ENCODE measurements at regions not wholly inside any gene's neighbourhood (a gene's known extent, or its start where the extent isn't known, plus 50 kb on each side); places are given as distances from the start of the nearest gene placed in this dataset.

DNA sequence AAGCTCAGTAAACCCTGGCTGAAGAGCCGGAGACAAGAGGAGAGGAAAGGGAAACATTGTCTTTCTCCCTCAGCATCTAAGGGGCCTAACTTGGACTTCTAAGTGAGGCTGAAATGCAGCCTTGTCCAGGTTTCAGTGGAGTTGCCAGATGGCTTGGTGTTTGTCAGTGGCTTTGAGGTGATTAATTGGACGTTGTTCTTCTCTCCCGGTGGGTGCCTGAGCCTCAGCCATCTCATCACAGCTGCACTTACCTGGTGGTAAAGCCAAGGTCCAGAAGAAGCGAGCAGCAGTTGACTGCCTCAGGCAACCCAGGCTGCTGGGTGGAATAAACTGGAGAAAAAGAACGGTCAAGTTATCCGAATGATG is 202.2 kb upstream of the NLRP1 start:
- no peak for DNase-seq (ENCODE audit: low read depth)

GRCh38 chr17:5788266-5788900 is 204.1 kb upstream of the NLRP1 start:
- DNase-seq (ENCODE audit: low read depth) = no peak

GRCh38 chr17:5789528-5789927 is 205.2 kb upstream of the NLRP1 start:
- DNase-seq (ENCODE audit: low read depth) = no peak

- no peak for DNase-seq (ENCODE audit: low read depth)
Measured at GRCh38 chr17:5793157-5793556, 208.8 kb upstream of the NLRP1 start.

GRCh38 chr17:5793899-5794298 is 209.6 kb upstream of the NLRP1 start:
- DNase-seq (ENCODE audit: low read depth) = no peak

DNA sequence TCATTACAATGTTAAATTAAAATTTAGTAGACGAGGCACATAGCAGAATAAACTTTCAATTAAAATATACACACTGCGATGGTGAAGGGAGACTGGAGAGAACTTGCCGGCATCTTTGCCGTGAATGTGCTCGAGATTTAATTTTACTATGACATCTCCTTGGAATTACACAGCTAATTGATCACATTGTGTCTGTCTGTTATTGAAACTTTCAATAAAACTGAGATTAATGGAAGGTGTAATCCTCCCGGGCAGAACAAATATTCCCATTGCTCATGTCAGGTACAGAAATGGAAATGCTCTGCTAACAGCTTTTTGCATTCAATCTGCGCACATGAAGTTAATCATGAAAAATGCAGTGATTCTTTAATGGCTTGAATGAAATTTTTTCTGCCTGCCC is 210.1 kb upstream of the NLRP1 start:
- no peak for DNase-seq (ENCODE audit: low read depth)

- no peak for DNase-seq (ENCODE audit: low read depth)
Measured at GRCh38 chr17:5794881-5795506, 210.7 kb upstream of the NLRP1 start.

DNA sequence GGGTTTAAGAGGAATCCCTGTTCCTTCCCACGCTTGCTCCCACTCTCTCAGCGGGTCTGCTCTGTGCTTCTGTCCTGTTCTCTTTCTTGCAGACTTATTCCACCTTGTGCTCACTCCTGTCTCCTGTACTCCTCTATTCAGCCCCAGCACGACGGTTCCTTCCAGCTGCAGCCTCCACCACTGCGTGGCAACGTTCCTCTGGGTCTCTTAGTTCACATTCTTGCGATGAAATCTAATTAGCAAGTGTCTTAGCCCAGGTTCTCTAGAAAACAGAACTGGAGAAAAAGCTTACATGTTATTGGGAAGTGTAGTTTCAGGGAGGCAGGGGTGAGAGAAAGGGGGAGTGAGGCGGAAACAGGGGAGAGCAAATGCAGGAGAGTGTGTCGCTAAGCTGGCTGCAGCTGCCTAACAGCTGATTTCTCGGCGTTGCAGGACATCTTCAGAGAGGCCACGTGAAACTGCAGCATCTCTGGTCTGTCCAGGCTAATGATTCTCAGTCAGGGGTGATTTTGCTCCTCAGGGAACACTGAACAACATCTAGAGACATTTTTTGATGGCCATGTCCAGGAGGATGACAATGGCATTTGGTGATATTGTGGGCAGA is 213.2 kb upstream of the NLRP1 start:
- DNase-seq (ENCODE audit: low read depth) = no peak

GRCh38 chr17:5798094-5798493 is 213.8 kb upstream of the NLRP1 start:
- no peak for DNase-seq (ENCODE audit: low read depth)

GRCh38 chr17:5800131-5800530 is 215.8 kb upstream of the NLRP1 start:
- DNase-seq (ENCODE audit: low read depth) = no peak

DNA sequence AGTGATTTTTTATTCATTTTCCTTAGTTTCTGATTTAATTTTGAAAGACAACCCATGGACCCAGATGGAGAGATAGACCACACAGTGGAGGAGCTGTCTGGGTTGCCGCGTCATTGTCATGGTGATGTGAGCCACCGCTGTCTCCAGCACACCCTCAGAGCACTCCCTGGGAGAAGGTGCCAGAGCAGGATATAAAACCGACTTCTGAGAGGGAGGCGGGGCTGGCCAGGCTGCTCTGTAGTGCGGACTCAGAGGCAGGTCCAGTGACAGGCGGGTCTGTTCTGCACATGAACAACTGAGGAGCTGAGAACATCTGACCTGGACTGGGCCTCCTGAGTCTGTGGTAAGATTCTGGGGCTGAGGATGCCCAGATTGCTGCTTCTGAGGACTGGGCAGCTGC is 216.3 kb upstream of the NLRP1 start:
- no peak for DNase-seq (ENCODE audit: low read depth)

- DNase-seq (ENCODE audit: low read depth) = no peak
Measured at GRCh38 chr17:5804251-5804650, 219.9 kb upstream of the NLRP1 start.

DNA sequence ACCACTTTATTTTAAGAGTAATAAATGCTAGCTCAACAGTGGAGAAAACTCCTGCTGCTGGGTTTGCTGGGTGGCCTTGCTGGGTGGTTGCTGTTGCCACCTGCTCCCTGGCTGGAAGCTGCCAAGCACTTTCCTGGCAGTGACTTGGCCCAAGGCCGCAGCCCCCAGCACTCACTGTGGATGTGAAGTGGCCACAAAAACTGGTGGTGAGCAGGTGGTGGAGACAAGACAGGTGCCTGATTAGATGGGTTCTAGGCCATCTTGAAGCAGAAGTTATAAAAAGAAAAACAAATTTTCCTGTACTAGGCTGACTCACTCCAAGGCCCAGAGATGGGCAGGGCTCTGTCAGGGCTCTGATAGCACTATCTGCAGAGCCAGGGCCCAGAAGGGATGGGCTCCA is 224.7 kb upstream of the NLRP1 start:
- no peak for DNase-seq (ENCODE audit: low read depth)

DNA sequence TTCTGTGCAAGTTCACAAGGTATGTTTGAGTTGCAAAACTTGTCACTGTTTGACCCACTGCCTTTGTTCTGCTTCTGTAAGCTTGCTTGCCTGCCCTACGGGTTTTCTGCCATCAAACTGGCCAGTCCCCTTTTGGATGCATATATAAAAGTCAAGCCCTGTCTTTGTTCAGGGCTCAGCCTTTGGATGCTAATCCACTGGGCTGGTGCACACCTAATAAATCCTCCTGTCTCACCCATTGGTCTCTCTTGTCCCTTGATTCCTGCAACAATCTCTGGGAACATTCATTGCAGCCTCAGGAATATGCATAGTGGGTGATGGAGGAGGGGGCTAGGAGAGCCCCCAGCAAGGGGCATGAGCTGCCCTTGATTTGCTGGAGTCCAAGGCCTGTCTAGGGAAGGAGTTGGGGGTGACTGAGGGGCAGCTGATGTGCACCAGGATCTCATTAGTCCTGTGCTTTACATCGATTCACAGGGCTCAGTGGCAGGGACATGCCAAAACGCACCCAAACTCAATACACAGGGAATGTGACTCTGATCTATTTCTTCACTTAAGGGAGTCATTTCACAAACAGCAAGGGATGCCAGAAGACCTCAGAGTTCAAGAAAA is 225.4 kb upstream of the NLRP1 start:
- no peak for DNase-seq (ENCODE audit: low read depth)

DNA sequence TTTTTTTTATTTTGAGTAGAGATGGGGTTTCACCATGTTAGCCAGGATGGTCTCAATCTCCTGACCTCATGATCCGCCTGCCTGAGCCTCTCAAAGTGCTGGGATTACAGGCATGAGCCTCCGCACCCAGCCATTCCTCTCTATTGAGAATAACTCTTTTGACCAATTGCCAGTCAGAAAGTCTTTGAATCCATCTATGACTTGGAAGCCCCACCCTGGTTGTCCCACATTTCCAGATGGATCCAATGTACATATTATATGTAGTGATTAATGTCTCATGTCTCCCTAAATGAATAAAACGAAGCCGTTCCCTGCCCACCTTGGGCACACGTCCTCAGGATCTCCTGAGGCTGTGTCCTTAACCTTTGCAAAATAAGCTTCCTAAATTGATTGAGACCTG is 228.3 kb upstream of the NLRP1 start:
- DNase-seq (ENCODE audit: low read depth) = no peak

DNA sequence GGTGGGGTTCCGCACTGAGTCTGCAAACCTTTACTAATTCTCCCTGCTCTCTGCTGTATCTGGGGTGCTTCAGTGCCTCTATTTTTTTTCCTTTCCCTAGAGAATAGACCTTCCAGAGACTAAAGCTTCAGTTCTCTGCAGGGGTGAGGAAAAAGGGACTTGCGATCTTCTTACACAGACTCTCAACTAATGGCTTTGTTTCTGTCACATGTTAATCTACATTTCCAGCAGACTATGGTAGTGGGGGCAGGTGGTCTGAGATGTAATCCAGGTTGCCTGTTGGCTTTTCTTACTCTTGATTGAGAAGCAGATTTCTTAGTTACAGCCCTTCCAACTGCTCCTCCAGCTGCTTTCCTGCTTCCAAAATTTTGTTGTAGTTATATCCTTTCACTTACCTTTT is 229.0 kb upstream of the NLRP1 start:
- no peak for DNase-seq (ENCODE audit: low read depth)

DNA sequence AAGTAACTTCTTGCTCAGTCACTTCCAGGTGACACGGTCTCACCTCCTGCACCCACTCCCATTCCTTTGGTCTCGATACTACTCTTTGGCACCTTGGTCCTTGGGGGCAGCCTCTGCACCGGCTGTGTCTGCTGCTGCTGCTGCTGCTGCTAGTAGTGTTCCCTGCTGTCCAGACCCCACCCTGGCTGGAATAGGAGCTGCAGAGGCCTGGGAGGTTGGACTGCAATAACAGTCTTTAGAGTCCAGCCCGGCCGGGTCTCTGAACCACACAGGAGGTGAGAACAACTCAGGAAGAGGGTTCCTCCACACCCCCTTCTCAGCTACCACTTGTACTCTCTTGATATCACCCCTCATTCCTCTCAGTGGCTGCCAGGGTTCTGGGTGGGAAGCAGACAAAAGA is 231.1 kb upstream of the NLRP1 start:
- no peak for DNase-seq (ENCODE audit: low read depth)

DNA sequence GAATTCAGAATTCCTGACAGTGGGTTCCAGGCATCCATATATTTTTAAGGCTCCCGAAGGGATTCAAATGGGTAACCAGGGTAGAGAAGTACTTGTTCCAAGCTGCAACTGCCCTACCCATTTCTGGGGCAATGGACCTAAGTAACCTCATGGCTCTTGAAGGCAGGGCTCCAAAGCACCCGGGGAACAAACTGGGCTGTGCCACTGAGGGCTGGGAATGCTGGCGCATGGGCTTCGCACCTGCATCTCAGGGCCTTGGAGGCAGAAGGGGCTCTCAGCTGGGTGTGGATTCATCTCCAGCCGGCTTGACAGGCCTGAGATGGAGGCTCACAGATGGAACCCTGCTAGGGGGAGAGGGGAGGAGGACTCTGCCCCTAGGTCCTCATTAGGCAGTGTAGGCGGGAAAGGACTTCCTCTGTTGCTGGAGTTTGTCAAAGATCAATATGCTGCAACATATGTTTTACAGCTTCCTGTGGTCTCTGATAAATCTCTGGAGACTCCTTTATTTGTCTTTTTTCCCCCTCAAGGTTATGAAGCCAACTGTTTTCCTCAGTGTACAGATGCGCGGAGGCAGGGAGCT is 232.3 kb upstream of the NLRP1 start:
- no peak for DNase-seq (ENCODE audit: low read depth)

DNA sequence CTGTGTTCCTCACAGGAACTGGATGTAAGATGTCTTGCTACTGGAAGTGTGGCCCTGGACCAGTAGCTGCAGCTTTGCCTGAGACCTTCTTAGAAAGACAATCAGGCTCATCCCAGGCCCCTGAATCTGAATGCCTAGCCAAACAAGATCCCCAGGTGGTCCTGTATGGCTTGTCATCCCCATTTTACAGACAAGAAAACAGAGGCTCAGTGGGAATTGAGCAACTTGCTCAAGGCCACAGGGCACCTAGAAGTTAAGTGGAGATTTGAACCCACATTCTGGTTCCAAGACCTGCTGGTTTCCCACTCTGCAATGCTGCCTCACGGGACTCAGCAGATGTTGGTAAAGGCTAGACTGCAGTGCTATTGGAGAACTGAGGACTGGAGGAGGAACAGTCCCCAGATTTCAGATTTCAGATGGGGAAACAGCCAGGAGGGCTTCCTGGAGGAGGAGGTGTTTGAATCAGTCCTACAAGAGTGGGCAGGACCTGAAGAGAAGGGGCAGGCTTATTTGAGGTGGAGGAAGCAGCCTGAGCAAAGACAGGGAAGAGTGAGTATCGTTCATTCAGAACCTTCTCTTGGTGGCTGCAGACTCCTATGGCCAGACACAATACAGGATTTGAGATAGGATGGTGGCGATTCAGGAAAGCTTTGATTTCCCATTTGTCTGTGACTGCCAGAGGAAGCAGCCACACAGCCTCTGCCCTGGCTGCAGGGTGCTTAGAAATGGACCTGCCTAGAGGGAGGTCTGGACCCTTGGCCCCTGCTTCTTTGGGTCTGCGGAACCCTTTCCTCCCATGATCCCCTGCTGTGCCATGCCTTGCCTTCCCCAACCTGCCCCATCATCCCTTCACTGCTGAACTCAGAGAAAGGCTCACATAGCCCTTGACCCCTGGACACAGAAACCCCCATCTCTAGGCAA is 233.4 kb upstream of the NLRP1 start:
- DNase-seq (ENCODE audit: low read depth) = no peak

GRCh38 chr17:5819396-5819795 is 235.1 kb upstream of the NLRP1 start:
- DNase-seq (ENCODE audit: low read depth) = no peak

DNA sequence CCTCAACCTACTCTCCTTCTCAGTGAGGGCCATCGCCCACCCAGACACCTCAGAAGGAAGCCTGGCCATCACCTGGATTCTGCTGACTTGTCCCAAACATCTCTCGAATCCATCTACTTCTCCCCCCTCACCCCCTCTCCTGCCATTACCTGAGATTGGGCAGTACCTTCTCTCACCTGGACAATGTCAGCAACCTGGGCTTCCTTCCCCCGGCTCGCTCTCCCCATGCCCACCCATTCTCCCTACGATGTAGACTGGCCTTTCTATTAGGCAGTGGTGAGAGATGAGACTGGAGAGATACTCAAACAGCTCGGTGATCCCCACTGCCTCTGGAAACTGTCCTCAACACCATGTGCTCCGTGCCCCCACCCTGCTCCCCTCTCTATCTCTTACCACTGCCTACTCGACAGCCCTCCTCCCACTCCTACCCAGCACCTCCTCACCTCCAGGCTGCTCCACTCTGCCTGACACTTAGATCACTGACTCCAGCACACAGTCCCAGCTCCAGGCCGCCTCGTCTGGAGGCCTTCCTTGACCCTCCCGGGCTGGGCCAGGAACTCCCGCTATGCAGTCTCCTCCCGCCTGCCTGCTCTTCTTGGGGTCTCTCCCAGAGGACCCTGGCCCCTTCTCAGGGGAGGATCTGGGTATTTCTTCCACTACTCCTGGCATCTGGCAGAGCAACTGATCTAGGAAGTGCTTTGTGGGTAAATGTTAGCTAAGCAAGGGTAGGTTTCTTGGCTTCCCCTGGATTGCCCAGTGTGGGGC is 235.8 kb upstream of the NLRP1 start:
- no peak for DNase-seq (ENCODE audit: low read depth)

Measured in activated gamma-delta T cell treated with anti-CD3 and anti-CD28 coated beads, Interleukin-2, amount 50 U/mL, for 16 hours (primary cell).